NT2/D1 (cell line): ENCODE measurements at regions not wholly inside any gene's neighbourhood (a gene's known extent, or its start where the extent isn't known, plus 50 kb on each side); places are given as distances from the start of the nearest gene placed in this dataset.

Experiments used
- SUZ12 ChIP-seq: IDR thresholded peaks from 2 replicates; pipeline ENCODE4 v1.6.1; 2011; ENCODE audit not compliant: insufficient read length, insufficient read depth; ENCODE audit errors: extremely low read depth
- YY1 ChIP-seq: IDR thresholded peaks from 2 replicates; pipeline ENCODE4 v1.6.1; 2011; ENCODE audit not compliant: insufficient read length, insufficient read depth
- ZNF274 ChIP-seq: IDR thresholded peaks from 2 replicates; pipeline ENCODE4 v1.6.1; 2011; ENCODE audit warnings: mild to moderate bottlenecking, low read depth, low read length

GRCh38 chr7:136303162-136303561, 326.0 kb upstream of the MTPN start:
- TF ChIP-seq YY1 (no peak), SUZ12 (no peak), ZNF274 (no peak)
